ENCODE measurements at regions not wholly inside any gene's neighbourhood (a gene's known extent, or its start where the extent isn't known, plus 50 kb on each side); places are given as distances from the start of the nearest gene placed in this dataset.

DNA sequence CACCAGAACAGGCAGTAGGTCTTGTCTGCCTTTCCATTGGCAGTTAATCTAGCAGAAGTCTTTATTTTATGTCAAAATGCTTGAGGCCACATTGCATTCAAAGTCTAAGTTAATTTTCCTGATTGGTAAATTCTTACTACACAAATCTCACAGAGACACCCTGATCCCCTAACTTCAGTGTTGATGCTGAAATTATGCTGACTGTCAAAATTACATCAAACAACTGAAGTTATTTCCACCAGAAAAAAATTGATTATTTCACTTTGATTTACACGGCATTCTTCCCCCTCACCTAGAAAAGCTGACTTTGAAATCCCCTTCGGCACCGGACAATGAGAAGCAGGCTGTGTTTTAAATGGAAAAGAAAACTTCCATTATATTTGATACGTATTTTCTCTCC is 99.1 kb downstream of the MAF start:
- TF ChIP-seq CTCF (IDR thresholded peaks at IDR 0.05): no peak
- DNase-seq (ENCODE audit: extremely low spot score, unreplicated experiment): no peak
- Mint-ChIP-seq H3K4me3 (ENCODE audit: unreplicated experiment) (no peak overlapping the region), H3K4me1 (ENCODE audit: unreplicated experiment) (no peaks in the 10 kb centered on the region), H3K27ac (ENCODE audit: unreplicated experiment) (no peak overlapping the region), H3K9me3 (ENCODE audit: unreplicated experiment) (no peaks in the 10 kb centered on the region), H3K36me3 (ENCODE audit: unreplicated experiment) (no peaks in the 10 kb centered on the region), H3K27me3 (ENCODE audit: unreplicated experiment) (peaks cover 38% of the 10 kb centered on the region)

- no peak overlapping the region for H3K27ac Mint-ChIP-seq (ENCODE audit: unreplicated experiment)
- H3K9me3 Mint-ChIP-seq (ENCODE audit: unreplicated experiment): peaks cover 4% of the 10 kb centered on the region
- H3K27me3 Mint-ChIP-seq (ENCODE audit: unreplicated experiment): peaks cover 35% of the 10 kb centered on the region
- DNase-seq (ENCODE audit: extremely low spot score, unreplicated experiment): no peak
- H3K36me3 Mint-ChIP-seq (ENCODE audit: unreplicated experiment): no peaks in the 10 kb centered on the region
- no peaks in the 10 kb centered on the region for H3K4me1 Mint-ChIP-seq (ENCODE audit: unreplicated experiment)
- TF ChIP-seq CTCF (IDR thresholded peaks at IDR 0.05): no peak
- no peak overlapping the region for H3K4me3 Mint-ChIP-seq (ENCODE audit: unreplicated experiment)
Observed at GRCh38 chr16:79500866-79501265, 99.7 kb downstream of the MAF start.

- no peak overlapping the region for H3K27ac Mint-ChIP-seq (ENCODE audit: unreplicated experiment)
- no peaks in the 10 kb centered on the region for H3K4me1 Mint-ChIP-seq (ENCODE audit: unreplicated experiment)
- H3K27me3 Mint-ChIP-seq (ENCODE audit: unreplicated experiment): peaks cover 31% of the 10 kb centered on the region
- H3K36me3 Mint-ChIP-seq (ENCODE audit: unreplicated experiment): no peaks in the 10 kb centered on the region
- DNase-seq (ENCODE audit: extremely low spot score, unreplicated experiment): no peak
- H3K4me3 Mint-ChIP-seq (ENCODE audit: unreplicated experiment): no peak overlapping the region
- H3K9me3 Mint-ChIP-seq (ENCODE audit: unreplicated experiment): peaks cover 9% of the 10 kb centered on the region
- no peak for TF ChIP-seq CTCF (IDR thresholded peaks at IDR 0.05)
Observed at GRCh38 chr16:79500286-79500685, 100.3 kb downstream of the MAF start.

- no peak overlapping the region for H3K27ac Mint-ChIP-seq (ENCODE audit: unreplicated experiment)
- no peaks in the 10 kb centered on the region for H3K36me3 Mint-ChIP-seq (ENCODE audit: unreplicated experiment)
- H3K4me3 Mint-ChIP-seq (ENCODE audit: unreplicated experiment): no peak overlapping the region
- TF ChIP-seq CTCF (IDR thresholded peaks at IDR 0.05): no peak
- no peak for DNase-seq (ENCODE audit: extremely low spot score, unreplicated experiment)
- H3K4me1 Mint-ChIP-seq (ENCODE audit: unreplicated experiment): no peaks in the 10 kb centered on the region
- peaks cover 19% of the 10 kb centered on the region for H3K27me3 Mint-ChIP-seq (ENCODE audit: unreplicated experiment)
- H3K9me3 Mint-ChIP-seq (ENCODE audit: unreplicated experiment): peaks cover 9% of the 10 kb centered on the region
Observed at GRCh38 chr16:79498928-79499327, 101.6 kb downstream of the MAF start.

GRCh38 chr16:79497606-79498350 is 102.8 kb downstream of the MAF start:
- Mint-ChIP-seq H3K4me3 (ENCODE audit: unreplicated experiment) (no peak overlapping the region), H3K9me3 (ENCODE audit: unreplicated experiment) (peaks cover 9% of the 10 kb centered on the region), H3K27ac (ENCODE audit: unreplicated experiment) (no peak overlapping the region), H3K4me1 (ENCODE audit: unreplicated experiment) (no peaks in the 10 kb centered on the region), H3K27me3 (ENCODE audit: unreplicated experiment) (peaks cover 11% of the 10 kb centered on the region), H3K36me3 (ENCODE audit: unreplicated experiment) (no peaks in the 10 kb centered on the region)
- TF ChIP-seq CTCF (IDR thresholded peaks at IDR 0.05): no peak
- DNase-seq (ENCODE audit: extremely low spot score, unreplicated experiment): no peak

Measured in osteocyte (in vitro differentiated cells).